OCI-LY3 (cell line): ENCODE measurements at regions not wholly inside any gene's neighbourhood (a gene's known extent, or its start where the extent isn't known, plus 50 kb on each side); places are given as distances from the start of the nearest gene placed in this dataset.

ENCODE experiments used
- CTCF ChIP-seq: fragments of 200-600, 300-600 bp; sonication (generic); IDR thresholded peaks from 2 replicates; pipeline ENCODE4 v1.5.1; 2014; ENCODE audit warnings: antibody characterized with exemption, low read length, low read depth
- EZH2phosphoT487 ChIP-seq: fragments of 200-600 bp; shearing (Covaris generic); IDR thresholded peaks from 2 replicates; pipeline ENCODE4 v1.6.1; 2018; ENCODE audit warnings: antibody characterized with exemption, mixed run types, low read depth

GRCh38 chr16:22683730-22684573, 130.0 kb upstream of the HS3ST2 start:
- TF ChIP-seq EZH2phosphoT487 (no peak), CTCF (no peak)
